PFSK-1 (cell line): ENCODE measurements at regions not wholly inside any gene's neighbourhood (a gene's known extent, or its start where the extent isn't known, plus 50 kb on each side); places are given as distances from the start of the nearest gene placed in this dataset.

Experiments
- FOXP2 ChIP-seq: optimal IDR thresholded peaks from 2 replicates; pipeline ENCODE3; 2011; ENCODE audit warnings: borderline replicate concordance, control low read depth, inconsistent platforms; ENCODE audit not compliant: insufficient read depth; ENCODE audit errors: extremely low read length, extremely low read depth
- POLR2AphosphoS5 ChIP-seq: IDR thresholded peaks from 2 replicates; pipeline ENCODE4 v1.6.1; 2012; ENCODE audit warnings: low read depth, mild to moderate bottlenecking, control low read depth, low read length, moderate library complexity
- REST ChIP-seq, 2 experiments: IDR thresholded peaks; 2 replicates each; pipeline versions ENCODE4 v1.6.1 to v1.8.0; 2011 to 2012; ENCODE audit warnings: low read depth in 2 of 2, low read length in 2 of 2, control low read depth in 1 of 2, inconsistent platforms in 1 of 2, mild to moderate bottlenecking in 1 of 2, moderate library complexity in 1 of 2; ENCODE audit not compliant: insufficient read depth in 1 of 2
- SIN3A ChIP-seq: IDR thresholded peaks from 2 replicates; pipeline ENCODE4 v1.6.1; 2012; ENCODE audit warnings: mild to moderate bottlenecking, low read length, moderate library complexity, borderline replicate concordance; ENCODE audit not compliant: insufficient read depth
- TAF1 ChIP-seq: IDR thresholded peaks from 2 replicates; pipeline ENCODE4 v1.6.1; 2012; ENCODE audit warnings: low read length, control low read depth, borderline replicate concordance; ENCODE audit not compliant: insufficient read depth

- TF ChIP-seq TAF1 (no peak), REST (IDR thresholded peaks at IDR 0.05; ENCODE audit: insufficient read depth in 1 of 2, low read depth in 2 of 2, low read length in 2 of 2) (no peak), POLR2AphosphoS5 (no peak), FOXP2 (no peak), SIN3A (no peak)
Observed at GRCh38 chr10:59126261-59126660, 50.2 kb upstream of the PHYHIPL start.
